PC-3 (cell line): ENCODE measurements at regions not wholly inside any gene's neighbourhood (a gene's known extent, or its start where the extent isn't known, plus 50 kb on each side); places are given as distances from the start of the nearest gene placed in this dataset.

Experiments used
- ATAC-seq: fragments of 200-7000 bp; cut with Tn5 transposase; 2 replicates; pipeline ENCODE4 v1.9.1; 2020; ENCODE audit warnings: mild to moderate bottlenecking, moderate library complexity
- BruUV-seq: library from RNA; stranded (reverse); fragments of 400-500 nt; replicated peaks from 2 replicates; lab custom pipeline; 2021; lab: Mats Ljungman, UMichigan
- CTCF ChIA-PET: fragments of 300-600 bp; sonication (Branson Sonifier 250); formaldehyde crosslinking; loops from one replicate; lab custom pipeline; 2022; ENCODE audit warnings: antibody characterized with exemption; lab: Charles Lee
- POLR2A ChIA-PET: fragments of 300-600 bp; sonication (Branson Sonifier 250); formaldehyde crosslinking; loops from one replicate; lab custom pipeline; 2022; ENCODE audit warnings: antibody characterized with exemption; ENCODE audit not compliant: unreplicated experiment; lab: Charles Lee
- DNase-seq: peaks from one replicate; pipeline ENCODE4 v3.0.0-alpha.2; 2015
- H2AFZ ChIP-seq: fragments of 300-600 bp; sonication (generic); 2 replicates; pipeline ENCODE4 v1.6.0; 2016; ENCODE audit warnings: antibody characterized with exemption, low read length
- H3F3A ChIP-seq: fragments of 300-600 bp; sonication (generic); one replicate; pipeline ENCODE4 v1.6.0; 2017; ENCODE audit warnings: antibody characterized with exemption, low read length, control low read depth, mild to moderate bottlenecking; ENCODE audit not compliant: unreplicated experiment
- H3K27ac ChIP-seq: fragments of 300-600 bp; sonication (generic); 2 replicates; pipeline ENCODE4 v1.5.1; 2016; ENCODE audit warnings: mild to moderate bottlenecking, low read length
- H3K27me3 ChIP-seq: fragments of 300-600 bp; sonication (generic); 2 replicates; pipeline ENCODE4 v1.6.1; 2016; ENCODE audit warnings: low read length, mixed read lengths
- H3K36me3 ChIP-seq: fragments of 300-600 bp; sonication (generic); 2 replicates; pipeline ENCODE4 v1.6.1; 2016; ENCODE audit warnings: low read depth, mixed run types, low read length, mixed read lengths
- H3K4me1 ChIP-seq: fragments of 300-600 bp; sonication (generic); 2 replicates; pipeline ENCODE4 v1.5.1; 2016; ENCODE audit warnings: low read length; ENCODE audit not compliant: insufficient read depth
- H3K4me2 ChIP-seq: fragments of 300-600 bp; sonication (generic); 2 replicates; pipeline ENCODE4 v1.6.0; 2016; ENCODE audit warnings: low read length
- H3K4me3 ChIP-seq: fragments of 300-600 bp; sonication (generic); 2 replicates; pipeline ENCODE4 v1.5.1; 2016; ENCODE audit warnings: mild to moderate bottlenecking, low read length, mixed read lengths
- H3K79me2 ChIP-seq: fragments of 300-600 bp; sonication (generic); 2 replicates; pipeline ENCODE4 v1.6.1; 2017; ENCODE audit warnings: low read length, mixed read lengths
- H3K9ac ChIP-seq: fragments of 300-600 bp; sonication (generic); 2 replicates; pipeline ENCODE4 v1.6.0; 2016; ENCODE audit warnings: mild to moderate bottlenecking, low read length
- H3K9me2 ChIP-seq: fragments of 300-600 bp; sonication (generic); replicated peaks from 2 replicates; pipeline ENCODE4 v1.6.1; 2016; ENCODE audit warnings: mixed run types, low read length, mixed read lengths
- H3K9me3 ChIP-seq: fragments of 300-600 bp; sonication (generic); 2 replicates; pipeline ENCODE4 v1.6.1; 2016; ENCODE audit warnings: low read length, mixed read lengths
- H4K20me1 ChIP-seq: fragments of 300-600 bp; sonication (generic); 2 replicates; pipeline ENCODE4 v1.6.1; 2016; ENCODE audit warnings: low read length, mixed read lengths
- EZH2 ChIP-seq: fragments of 300-600 bp; sonication (generic); IDR thresholded peaks from one replicate; pipeline ENCODE4 v1.6.1; 2017; ENCODE audit warnings: antibody characterized with exemption, mild to moderate bottlenecking, low read length; ENCODE audit not compliant: unreplicated experiment
- EZH2phosphoT487 ChIP-seq: fragments of 300-600 bp; sonication (generic); IDR thresholded peaks from 2 replicates; pipeline ENCODE4 v1.6.1; 2018; ENCODE audit warnings: mild to moderate bottlenecking, antibody characterized with exemption, low read length, borderline replicate concordance
- intact Hi-C: fragments of 100-400 bp; cut with micrococcal nuclease; formaldehyde crosslinking; loops from 2 replicates; pipeline ENCODE4 v1.9.0; 2023
- TF ChIP-seq, protein P1 (sequence below): fragments of 300-600 bp; sonication (generic); conservative IDR thresholded peaks from 2 replicates; pipeline ENCODE4 v1.5.1; 2017; ENCODE audit warnings: antibody characterized with exemption, low read depth, mild to moderate bottlenecking, low read length

- Histone ChIP-seq H3K9me2 (no peaks in the 10 kb centered on the region), H3K4me1 (no peaks in the 10 kb centered on the region), H3K4me2 (no peak overlapping the region), H4K20me1 (no peaks in the 10 kb centered on the region), H3K9me3 (no peaks in the 10 kb centered on the region), H3K4me3 (no peak overlapping the region), H3K27me3 (no peaks in the 10 kb centered on the region; the same call in 1 of the 2 replicates), H3K36me3 (no peaks in the 10 kb centered on the region), H3K9ac (no peak overlapping the region), H3K27ac (no peak overlapping the region), H3F3A (no peaks in the 10 kb centered on the region), H2AFZ (no peak overlapping the region), H3K79me2 (no peaks in the 10 kb centered on the region)
- ChIA-PET POLR2A (no interaction called here), CTCF (no interaction called here)
- DNase-seq (no peak), ATAC-seq (no peak)
- BruUV-seq = no TSS peak
- intact Hi-C loops = no loop called here
- TF ChIP-seq EZH2phosphoT487 = no peak
Observed at GRCh38 chr12:105961821-105962671, 176.7 kb downstream of the NUAK1 start.

GRCh38 chr12:105967038-105967776, 171.5 kb downstream of the NUAK1 start:
- Histone ChIP-seq H3K9me3 (no peaks in the 10 kb centered on the region), H3K4me2 (no peak overlapping the region), H3K27ac (no peak overlapping the region), H3K79me2 (no peaks in the 10 kb centered on the region), H3K9me2 (no peaks in the 10 kb centered on the region), H3K4me1 (no peaks in the 10 kb centered on the region), H3K27me3 (peaks cover 6% of the 10 kb centered on the region; the same call in 1 of the 2 replicates), H3F3A (no peaks in the 10 kb centered on the region), H3K4me3 (no peak overlapping the region), H4K20me1 (no peaks in the 10 kb centered on the region), H3K9ac (no peak overlapping the region), H2AFZ (no peak overlapping the region), H3K36me3 (no peaks in the 10 kb centered on the region)
- POLR2A ChIA-PET = no interaction called here
- no peak for ATAC-seq
- CTCF ChIA-PET = no interaction called here
- BruUV-seq = no TSS peak
- intact Hi-C loops = no loop called here
- DNase-seq = no peak
- TF ChIP-seq, protein P1, sequence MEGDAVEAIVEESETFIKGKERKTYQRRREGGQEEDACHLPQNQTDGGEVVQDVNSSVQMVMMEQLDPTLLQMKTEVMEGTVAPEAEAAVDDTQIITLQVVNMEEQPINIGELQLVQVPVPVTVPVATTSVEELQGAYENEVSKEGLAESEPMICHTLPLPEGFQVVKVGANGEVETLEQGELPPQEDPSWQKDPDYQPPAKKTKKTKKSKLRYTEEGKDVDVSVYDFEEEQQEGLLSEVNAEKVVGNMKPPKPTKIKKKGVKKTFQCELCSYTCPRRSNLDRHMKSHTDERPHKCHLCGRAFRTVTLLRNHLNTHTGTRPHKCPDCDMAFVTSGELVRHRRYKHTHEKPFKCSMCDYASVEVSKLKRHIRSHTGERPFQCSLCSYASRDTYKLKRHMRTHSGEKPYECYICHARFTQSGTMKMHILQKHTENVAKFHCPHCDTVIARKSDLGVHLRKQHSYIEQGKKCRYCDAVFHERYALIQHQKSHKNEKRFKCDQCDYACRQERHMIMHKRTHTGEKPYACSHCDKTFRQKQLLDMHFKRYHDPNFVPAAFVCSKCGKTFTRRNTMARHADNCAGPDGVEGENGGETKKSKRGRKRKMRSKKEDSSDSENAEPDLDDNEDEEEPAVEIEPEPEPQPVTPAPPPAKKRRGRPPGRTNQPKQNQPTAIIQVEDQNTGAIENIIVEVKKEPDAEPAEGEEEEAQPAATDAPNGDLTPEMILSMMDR = no peak
- no peak for TF ChIP-seq EZH2
- TF ChIP-seq EZH2phosphoT487 = no peak

DNA sequence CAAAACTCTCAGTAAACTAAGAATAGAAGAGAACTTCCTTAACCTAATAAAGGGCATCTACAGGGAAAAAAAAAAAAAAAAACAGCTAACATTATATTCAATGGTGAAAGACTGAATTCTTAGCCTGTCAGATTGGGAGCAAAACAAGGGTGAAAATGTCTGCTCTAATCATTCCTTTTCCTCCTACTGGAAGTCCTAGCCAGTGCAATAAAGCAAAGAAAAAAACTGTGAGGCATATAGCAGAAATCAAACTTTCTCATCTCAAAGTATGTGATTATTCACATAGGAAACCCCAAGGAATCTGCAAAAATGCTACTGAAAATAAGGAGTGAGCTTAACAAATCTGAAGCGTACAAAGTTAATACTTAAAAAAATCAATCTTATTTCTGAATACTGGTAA, 170.7 kb downstream of the NUAK1 start:
- no peak overlapping the region for H3K9ac ChIP-seq
- CTCF ChIA-PET = no interaction called here
- no peaks in the 10 kb centered on the region for H3K36me3 ChIP-seq
- no peaks in the 10 kb centered on the region for H3F3A ChIP-seq
- no peaks in the 10 kb centered on the region for H3K79me2 ChIP-seq
- H3K4me3 ChIP-seq = no peak overlapping the region
- H3K27me3 ChIP-seq = peaks cover 6% of the 10 kb centered on the region; the same call in 1 of the 2 replicates
- ATAC-seq (no peak), DNase-seq (no peak)
- no peaks in the 10 kb centered on the region for H3K4me1 ChIP-seq
- no peak overlapping the region for H3K27ac ChIP-seq
- BruUV-seq = no TSS peak
- H3K4me2 ChIP-seq = no peak overlapping the region
- no peak overlapping the region for H2AFZ ChIP-seq
- intact Hi-C loops = no loop called here
- POLR2A ChIA-PET = no interaction called here
- H3K9me2 ChIP-seq = no peaks in the 10 kb centered on the region
- no peaks in the 10 kb centered on the region for H3K9me3 ChIP-seq
- H4K20me1 ChIP-seq = no peaks in the 10 kb centered on the region
- TF ChIP-seq, protein P1 = no peak
- TF ChIP-seq EZH2 (no peak), EZH2phosphoT487 (no peak)
